ENCODE measurements at regions not wholly inside any gene's neighbourhood (a gene's known extent, or its start where the extent isn't known, plus 50 kb on each side); places are given as distances from the start of the nearest gene placed in this dataset.
"Not testable (repeated sequence)": the region's sequence is repeated elsewhere in the genome, so short reads cannot be mapped to it uniquely, and the experiment has no call there.

GRCh38 chr3:187809612-187809991 is 64.3 kb upstream of the BCL6 start:
- H3K9me3 ChIP-seq = no peaks in the 10 kb centered on the region
- in situ Hi-C loops (cut with MboI; ENCODE audit: low sequenced_read_pairs in 4 of 4) = no loop called here
- intact Hi-C loops (cut with DNase I; ENCODE audit: low total_unique reads) = loop anchor here (10.0 kb wide), 1 partner anchor 375 kb away; no protein-coding TSS in a partner anchor

GRCh38 chr3:187810021-187810446 is 64.8 kb upstream of the BCL6 start:
- ATAC-seq (no peak), DNase-seq (no peak)
- H3K4me1 ChIP-seq = no peaks in the 10 kb centered on the region
- no peak overlapping the region for H3K27ac ChIP-seq
- no peaks in the 10 kb centered on the region for H3K9me3 ChIP-seq
- no peaks in the 10 kb centered on the region for H3K27me3 ChIP-seq
- intact Hi-C loops (cut with DNase I; ENCODE audit: low total_unique reads) (no loop called here), in situ Hi-C loops (cut with MboI; ENCODE audit: low sequenced_read_pairs in 4 of 4) (no loop called here)
- TF ChIP-seq, protein P1, sequence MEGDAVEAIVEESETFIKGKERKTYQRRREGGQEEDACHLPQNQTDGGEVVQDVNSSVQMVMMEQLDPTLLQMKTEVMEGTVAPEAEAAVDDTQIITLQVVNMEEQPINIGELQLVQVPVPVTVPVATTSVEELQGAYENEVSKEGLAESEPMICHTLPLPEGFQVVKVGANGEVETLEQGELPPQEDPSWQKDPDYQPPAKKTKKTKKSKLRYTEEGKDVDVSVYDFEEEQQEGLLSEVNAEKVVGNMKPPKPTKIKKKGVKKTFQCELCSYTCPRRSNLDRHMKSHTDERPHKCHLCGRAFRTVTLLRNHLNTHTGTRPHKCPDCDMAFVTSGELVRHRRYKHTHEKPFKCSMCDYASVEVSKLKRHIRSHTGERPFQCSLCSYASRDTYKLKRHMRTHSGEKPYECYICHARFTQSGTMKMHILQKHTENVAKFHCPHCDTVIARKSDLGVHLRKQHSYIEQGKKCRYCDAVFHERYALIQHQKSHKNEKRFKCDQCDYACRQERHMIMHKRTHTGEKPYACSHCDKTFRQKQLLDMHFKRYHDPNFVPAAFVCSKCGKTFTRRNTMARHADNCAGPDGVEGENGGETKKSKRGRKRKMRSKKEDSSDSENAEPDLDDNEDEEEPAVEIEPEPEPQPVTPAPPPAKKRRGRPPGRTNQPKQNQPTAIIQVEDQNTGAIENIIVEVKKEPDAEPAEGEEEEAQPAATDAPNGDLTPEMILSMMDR (IDR thresholded peaks at IDR 0.05 in 4 of 5, conservative IDR thresholded peaks at IDR 0.05 in 1 of 5) = no peak
- TF ChIP-seq POLR2A (IDR thresholded peaks at IDR 0.05) = no peak
- H3K36me3 ChIP-seq = no peaks in the 10 kb centered on the region
- no peak overlapping the region for H3K4me3 ChIP-seq

More at GRCh38 chr3:187809612-187809991, 64.3 kb upstream of the BCL6 start:
- no peak overlapping the region for H3K4me3 ChIP-seq
- H3K27ac ChIP-seq = no peak overlapping the region
- TF ChIP-seq POLR2A (IDR thresholded peaks at IDR 0.05) = no peak
- TF ChIP-seq, protein P1 (IDR thresholded peaks at IDR 0.05 in 4 of 5, conservative IDR thresholded peaks at IDR 0.05 in 1 of 5) = no peak
- no peaks in the 10 kb centered on the region for H3K36me3 ChIP-seq
- ATAC-seq (no peak), DNase-seq (no peak)
- H3K27me3 ChIP-seq = no peaks in the 10 kb centered on the region
- H3K4me1 ChIP-seq = no peaks in the 10 kb centered on the region

DNA sequence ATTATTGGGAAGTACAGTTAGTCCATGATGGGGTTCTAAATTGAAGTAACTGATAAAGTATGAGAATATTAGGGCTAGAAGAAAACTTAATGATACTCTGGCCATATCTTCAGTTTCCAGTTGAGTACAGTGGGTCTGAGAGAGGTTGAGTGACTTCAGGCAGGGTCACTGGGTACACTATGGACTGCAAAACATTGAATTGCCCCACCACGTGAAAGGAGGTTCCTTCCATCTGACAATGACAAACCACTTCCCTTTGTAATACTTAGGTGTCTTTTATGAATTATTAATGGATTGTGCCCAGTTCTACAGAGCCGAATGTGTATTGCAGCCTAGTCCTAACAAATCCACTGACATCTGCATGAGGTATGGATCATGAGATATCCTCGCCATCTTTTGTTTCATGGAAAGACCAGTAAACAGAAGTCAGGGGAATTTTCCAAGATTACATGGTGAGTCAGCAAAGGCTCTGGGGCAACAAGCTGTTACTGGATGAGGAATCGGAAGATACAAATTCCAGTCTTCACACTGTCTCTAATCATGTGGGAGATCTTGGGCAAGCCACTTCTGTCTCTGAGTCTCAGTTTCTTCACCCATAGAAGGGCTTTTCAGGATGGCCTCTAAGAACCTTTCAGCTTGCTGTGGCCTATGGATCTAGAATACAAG is 66.5 kb upstream of the BCL6 start:
- Histone ChIP-seq H3K27ac (no peak overlapping the region), H3K27me3 (no peaks in the 10 kb centered on the region), H3K4me3 (no peak overlapping the region), H3K9me3 (no peaks in the 10 kb centered on the region), H3K36me3 (no peaks in the 10 kb centered on the region), H3K4me1 (no peaks in the 10 kb centered on the region)
- TF ChIP-seq, protein P1 (IDR thresholded peaks at IDR 0.05 in 4 of 5, conservative IDR thresholded peaks at IDR 0.05 in 1 of 5) = no peak
- TF ChIP-seq POLR2A (IDR thresholded peaks at IDR 0.05) = no peak
- intact Hi-C loops (cut with DNase I; ENCODE audit: low total_unique reads) (no loop called here), in situ Hi-C loops (cut with MboI; ENCODE audit: low sequenced_read_pairs in 4 of 4) (no loop called here)
- ATAC-seq (no peak), DNase-seq (no peak)

GRCh38 chr3:187812496-187812895 is 67.2 kb upstream of the BCL6 start:
- no peak overlapping the region for H3K4me3 ChIP-seq
- ATAC-seq = no peak
- H3K9me3 ChIP-seq = no peaks in the 10 kb centered on the region
- intact Hi-C loops (cut with DNase I; ENCODE audit: low total_unique reads) = no loop called here
- no peak for DNase-seq
- TF ChIP-seq, protein P1 (IDR thresholded peaks at IDR 0.05 in 4 of 5, conservative IDR thresholded peaks at IDR 0.05 in 1 of 5) = no peak
- no peak for TF ChIP-seq POLR2A (IDR thresholded peaks at IDR 0.05)
- no peaks in the 10 kb centered on the region for H3K36me3 ChIP-seq
- no peaks in the 10 kb centered on the region for H3K27me3 ChIP-seq
- in situ Hi-C loops (cut with MboI; ENCODE audit: low sequenced_read_pairs in 4 of 4) = no loop called here
- no peak overlapping the region for H3K27ac ChIP-seq
- no peaks in the 10 kb centered on the region for H3K4me1 ChIP-seq

- Histone ChIP-seq H3K9me3 (no peaks in the 10 kb centered on the region), H3K4me1 (no peaks in the 10 kb centered on the region), H3K36me3 (no peaks in the 10 kb centered on the region), H3K4me3 (no peak overlapping the region), H3K27ac (no peak overlapping the region), H3K27me3 (no peaks in the 10 kb centered on the region)
- ATAC-seq (no peak), DNase-seq (no peak)
- intact Hi-C loops (cut with DNase I; ENCODE audit: low total_unique reads) = no loop called here
- in situ Hi-C loops (cut with MboI; ENCODE audit: low sequenced_read_pairs in 4 of 4) = no loop called here
- TF ChIP-seq, protein P1 (IDR thresholded peaks at IDR 0.05 in 4 of 5, conservative IDR thresholded peaks at IDR 0.05 in 1 of 5) = no peak
- TF ChIP-seq POLR2A (IDR thresholded peaks at IDR 0.05) = no peak
Measured at GRCh38 chr3:187813198-187813597, 67.9 kb upstream of the BCL6 start.

DNA sequence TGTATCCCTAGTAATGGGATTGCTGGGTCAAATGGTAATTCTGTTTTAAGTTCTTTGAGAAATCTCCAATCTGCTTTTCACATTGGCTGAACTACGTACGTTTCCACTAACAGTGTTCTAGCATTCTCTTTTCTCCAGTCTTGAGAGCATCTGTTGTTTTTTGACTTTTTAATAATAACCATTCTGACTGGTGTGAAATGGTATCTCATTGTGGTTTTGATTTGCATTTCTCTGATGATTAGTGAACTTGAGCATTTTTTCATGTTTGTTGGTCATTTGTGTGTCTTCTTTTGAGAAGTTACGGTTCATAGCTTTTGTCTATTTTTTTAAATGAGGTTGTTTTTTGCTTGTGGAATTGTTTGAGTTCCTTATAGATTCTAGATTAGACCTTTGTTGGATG is 72.5 kb upstream of the BCL6 start:
- H3K9me3 ChIP-seq; H3K4me1 ChIP-seq; intact Hi-C loops (cut with DNase I; ENCODE audit: low total_unique reads); H3K27ac ChIP-seq; H3K27me3 ChIP-seq; H3K36me3 ChIP-seq; in situ Hi-C loops (cut with MboI; ENCODE audit: low sequenced_read_pairs in 4 of 4); ATAC-seq; H3K4me3 ChIP-seq; DNase-seq: not testable (repeated sequence)

All from gastrocnemius medialis (tissue), 4 donors.